Calu3 (cell line): ENCODE measurements at regions not wholly inside any gene's neighbourhood (a gene's known extent, or its start where the extent isn't known, plus 50 kb on each side); places are given as distances from the start of the nearest gene placed in this dataset.

ENCODE experiments used
- BruUV-seq: library from RNA; stranded (reverse); fragments of 400-500 nt; replicated peaks from 2 replicates; lab custom pipeline; 2021; lab: Mats Ljungman, UMichigan
- CTCF ChIA-PET: fragments of 300-600 bp; sonication (Branson Sonifier 250); formaldehyde crosslinking; loops from one replicate; lab custom pipeline; 2022; ENCODE audit warnings: antibody characterized with exemption; lab: Charles Lee
- DNase-seq: peaks from one replicate; pipeline ENCODE4 v3.0.0; 2022
- H3K27ac Mint-ChIP-seq: one replicate; pipeline ENCODE4 v1.8.0; 2022; ENCODE audit warnings: mixed read lengths; ENCODE audit not compliant: unreplicated experiment
- H3K27me3 Mint-ChIP-seq: one replicate; pipeline ENCODE4 v1.8.0; 2022; ENCODE audit warnings: mixed read lengths; ENCODE audit not compliant: unreplicated experiment
- H3K36me3 Mint-ChIP-seq: one replicate; pipeline ENCODE4 v1.8.0; 2022; ENCODE audit warnings: mild to moderate bottlenecking, moderate library complexity, mixed read lengths; ENCODE audit not compliant: insufficient read depth, unreplicated experiment
- H3K4me1 Mint-ChIP-seq: one replicate; pipeline ENCODE4 v1.8.0; 2022; ENCODE audit warnings: mild to moderate bottlenecking, low read depth, mixed read lengths; ENCODE audit not compliant: unreplicated experiment
- H3K4me3 Mint-ChIP-seq: one replicate; pipeline ENCODE4 v1.8.0; 2022; ENCODE audit warnings: mild to moderate bottlenecking, low read depth, moderate library complexity, mixed read lengths; ENCODE audit not compliant: unreplicated experiment
- H3K9me3 Mint-ChIP-seq: one replicate; pipeline ENCODE4 v1.8.0; 2022; ENCODE audit warnings: low read depth, mixed read lengths; ENCODE audit not compliant: unreplicated experiment
- CTCF ChIP-seq: fragments of 200-600 bp; IDR thresholded peaks from one replicate; pipeline ENCODE4 v1.8.0; 2022; ENCODE audit warnings: antibody characterized with exemption; ENCODE audit not compliant: unreplicated experiment
- intact Hi-C: fragments of 100-400 bp; cut with micrococcal nuclease; formaldehyde crosslinking; loops from one replicate; pipeline ENCODE4 v1.10.0; 2022; ENCODE audit not compliant: unreplicated experiment

GRCh38 chr5:7192016-7192415 lies 203.9 kb upstream of the ADCY2 start:
- BruUV-seq = no TSS peak
- no peak for TF ChIP-seq CTCF
- Mint-ChIP-seq H3K4me1 (no peaks in the 10 kb centered on the region), H3K9me3 (peaks cover 15% of the 10 kb centered on the region), H3K36me3 (no peaks in the 10 kb centered on the region), H3K27ac (no peak overlapping the region), H3K27me3 (no peaks in the 10 kb centered on the region), H3K4me3 (no peak overlapping the region)
- CTCF ChIA-PET = no interaction called here
- no peak for DNase-seq
- intact Hi-C loops = no loop called here

- Mint-ChIP-seq H3K4me3 (no peak overlapping the region), H3K27me3 (no peaks in the 10 kb centered on the region), H3K9me3 (peaks cover 20% of the 10 kb centered on the region), H3K36me3 (no peaks in the 10 kb centered on the region), H3K27ac (no peak overlapping the region), H3K4me1 (no peaks in the 10 kb centered on the region)
- no TSS peak for BruUV-seq
- intact Hi-C loops = no loop called here
- DNase-seq = no peak
- CTCF ChIA-PET = no interaction called here
- TF ChIP-seq CTCF = no peak
Observed at GRCh38 chr5:7202846-7203245, 193.1 kb upstream of the ADCY2 start.

GRCh38 chr5:7207979-7208378 lies 188.0 kb upstream of the ADCY2 start:
- no peak for TF ChIP-seq CTCF
- no peaks in the 10 kb centered on the region for H3K36me3 Mint-ChIP-seq
- no peaks in the 10 kb centered on the region for H3K27me3 Mint-ChIP-seq
- H3K4me1 Mint-ChIP-seq = no peaks in the 10 kb centered on the region
- intact Hi-C loops = no loop called here
- CTCF ChIA-PET = interaction anchor here (0.7 kb wide), 1 partner anchor 520 kb away, joined by 4 read pairs; no protein-coding TSS in a partner anchor
- BruUV-seq = no TSS peak
- no peak overlapping the region for H3K27ac Mint-ChIP-seq
- DNase-seq = no peak
- H3K4me3 Mint-ChIP-seq = no peak overlapping the region
- peaks cover 12% of the 10 kb centered on the region for H3K9me3 Mint-ChIP-seq

GRCh38 chr5:7208938-7209337 lies 187.0 kb upstream of the ADCY2 start:
- DNase-seq = no peak
- no peaks in the 10 kb centered on the region for H3K36me3 Mint-ChIP-seq
- H3K4me3 Mint-ChIP-seq = no peak overlapping the region
- CTCF ChIA-PET = interaction anchor here (0.6 kb wide), 1 partner anchor 47 kb away, joined by 3 read pairs; no protein-coding TSS in a partner anchor
- H3K4me1 Mint-ChIP-seq = no peaks in the 10 kb centered on the region
- intact Hi-C loops = no loop called here
- peaks cover 10% of the 10 kb centered on the region for H3K9me3 Mint-ChIP-seq
- no TSS peak for BruUV-seq
- H3K27me3 Mint-ChIP-seq = no peaks in the 10 kb centered on the region
- no peak overlapping the region for H3K27ac Mint-ChIP-seq
- no peak for TF ChIP-seq CTCF
